IMR-90 (cell line): ENCODE measurements at regions not wholly inside any gene's neighbourhood (a gene's known extent, or its start where the extent isn't known, plus 50 kb on each side); places are given as distances from the start of the nearest gene placed in this dataset.

Source experiments
- ATAC-seq: fragments of 200-7000 bp; cut with Tn5 transposase; 2 replicates; pipeline ENCODE4 v1.9.1; 2020; ENCODE audit warnings: low read depth, mild to moderate bottlenecking, moderate library complexity
- BruUV-seq: library from RNA; stranded (reverse); fragments of 400-500 nt; replicated peaks from 2 replicates; lab custom pipeline; 2021; lab: Mats Ljungman, UMichigan
- CTCF ChIA-PET: fragments of 300-600 bp; formaldehyde crosslinking; extraction: SDS; loops from one replicate; lab custom pipeline; 2021; ENCODE audit warnings: antibody characterized with exemption; lab: Yijun Ruan, JAX
- POLR2A ChIA-PET: fragments of 300-600 bp; sonication (Branson Sonifier 250); formaldehyde crosslinking; loops from one replicate; lab custom pipeline; 2022; ENCODE audit warnings: antibody characterized with exemption; ENCODE audit not compliant: unreplicated experiment; lab: Charles Lee
- DNase-seq: peaks from one replicate; pipeline ENCODE4 v3.0.0; 2013
- H2AFZ ChIP-seq: replicated peaks from 2 replicates; pipeline ENCODE3; 2013; ENCODE audit warnings: low read length, mild to moderate bottlenecking; ENCODE audit not compliant: poor library complexity
- H2AK5ac ChIP-seq: 2 replicates; pipeline ENCODE4 v1.6.1; 2013; ENCODE audit warnings: low read depth, low read length, inconsistent platforms
- H2AK9ac ChIP-seq: replicated peaks from 2 replicates; pipeline ENCODE3; 2013; ENCODE audit warnings: mild to moderate bottlenecking, low read depth, low read length, moderate library complexity; ENCODE audit not compliant: poor library complexity
- H2BK120ac ChIP-seq: 2 replicates; pipeline ENCODE4 v1.6.1; 2013; ENCODE audit warnings: low read depth, low read length, inconsistent platforms
- H2BK15ac ChIP-seq: 3 replicates; pipeline ENCODE4 v1.6.1; 2013; ENCODE audit warnings: low read depth, low read length, inconsistent platforms
- H2BK20ac ChIP-seq: 2 replicates; pipeline ENCODE4 v1.6.1; 2013; ENCODE audit warnings: low read depth, mild to moderate bottlenecking, inconsistent platforms, low read length, moderate library complexity
- H2BK5ac ChIP-seq: 2 replicates; pipeline ENCODE4 v1.6.1; 2013; ENCODE audit warnings: mild to moderate bottlenecking, low read depth, low read length, inconsistent platforms; ENCODE audit not compliant: poor library complexity, severe bottlenecking
- H3K14ac ChIP-seq: replicated peaks from 2 replicates; pipeline ENCODE4 v1.6.1; 2013; ENCODE audit warnings: low read depth, low read length, inconsistent platforms
- H3K18ac ChIP-seq: 2 replicates; pipeline ENCODE4 v1.6.1; 2013; ENCODE audit warnings: low read depth, low read length, control low read depth
- H3K23ac ChIP-seq: 2 replicates; pipeline ENCODE4 v1.6.1; 2013; ENCODE audit warnings: low read depth, low read length, inconsistent platforms
- H3K27ac ChIP-seq: 2 replicates; pipeline ENCODE4 v1.5.1; 2013; ENCODE audit warnings: mild to moderate bottlenecking, control low read depth, low read length; ENCODE audit not compliant: insufficient read depth
- H3K27me3 ChIP-seq: 2 replicates; pipeline ENCODE4 v1.6.1; 2013; ENCODE audit warnings: low read length; ENCODE audit not compliant: control insufficient read depth, insufficient read depth
- H3K36me3 ChIP-seq: 2 replicates; pipeline ENCODE4 v1.6.1; 2013; ENCODE audit warnings: low read length, mixed read lengths; ENCODE audit not compliant: control insufficient read depth, insufficient read depth
- H3K4ac ChIP-seq: 2 replicates; pipeline ENCODE4 v1.6.1; 2013; ENCODE audit warnings: low read depth, low read length, inconsistent platforms
- H3K4me1 ChIP-seq: 2 replicates; pipeline ENCODE4 v1.6.1; 2013; ENCODE audit warnings: low read length, mixed read lengths; ENCODE audit not compliant: control insufficient read depth, insufficient read depth
- H3K4me2 ChIP-seq: 2 replicates; pipeline ENCODE4 v1.6.1; 2013; ENCODE audit warnings: low read depth, mild to moderate bottlenecking, control low read depth, low read length, moderate library complexity
- H3K4me3 ChIP-seq: 2 replicates; pipeline ENCODE4 v1.5.1; 2013; ENCODE audit warnings: low read depth, mild to moderate bottlenecking, control low read depth, low read length, moderate library complexity; ENCODE audit not compliant: insufficient read depth
- H3K56ac ChIP-seq: 2 replicates; pipeline ENCODE4 v1.6.1; 2013; ENCODE audit warnings: low read length, inconsistent platforms; ENCODE audit not compliant: insufficient read depth; ENCODE audit errors: extremely low read depth
- H3K79me1 ChIP-seq, 2 experiments: 2 replicates each; pipeline ENCODE4 v1.6.1; 2013; ENCODE audit warnings: low read length in 2 of 2, inconsistent platforms in 1 of 2, low read depth in 1 of 2
- H3K9ac ChIP-seq: 2 replicates; pipeline ENCODE4 v1.6.1; 2013; ENCODE audit warnings: low read depth, low read length, control low read depth
- H3K9me1 ChIP-seq: 2 replicates; pipeline ENCODE4 v1.6.1; 2013; ENCODE audit warnings: low read length, inconsistent platforms; ENCODE audit not compliant: insufficient read depth
- H3K9me3 ChIP-seq: 2 replicates; pipeline ENCODE4 v1.6.1; 2013; ENCODE audit warnings: low read length; ENCODE audit not compliant: control insufficient read depth, insufficient read depth
- H4K20me1 ChIP-seq: 2 replicates; pipeline ENCODE4 v1.6.1; 2013; ENCODE audit warnings: low read length, inconsistent platforms; ENCODE audit not compliant: insufficient read depth
- H4K5ac ChIP-seq: 2 replicates; pipeline ENCODE4 v1.6.1; 2013; ENCODE audit warnings: mild to moderate bottlenecking, low read depth, low read length, control low read depth
- H4K8ac ChIP-seq, 2 experiments: 2 replicates each; pipeline ENCODE4 v1.6.1; 2013; ENCODE audit warnings: low read depth in 2 of 2, low read length in 2 of 2, control low read depth in 1 of 2, inconsistent platforms in 1 of 2
- H4K91ac ChIP-seq: 2 replicates; pipeline ENCODE4 v1.6.1; 2013; ENCODE audit warnings: low read depth, low read length, inconsistent platforms; ENCODE audit not compliant: insufficient read depth
- BHLHE40 ChIP-seq: fragments of 150-350 bp; IDR thresholded peaks from 2 replicates; pipeline ENCODE4 v1.6.1; 2016; ENCODE audit warnings: mild to moderate bottlenecking, low read depth, low read length
- CTCF ChIP-seq: conservative IDR thresholded peaks from 2 replicates; pipeline ENCODE4 v1.5.1; 2012; ENCODE audit warnings: mild to moderate bottlenecking, low read depth, low read length, improper control_type of control experiment
- FOS ChIP-seq: fragments of 150-350 bp; IDR thresholded peaks from 2 replicates; pipeline ENCODE4 v1.6.1; 2016; ENCODE audit warnings: low read depth, low read length
- MAZ ChIP-seq: IDR thresholded peaks from 2 replicates; pipeline ENCODE4 v1.6.1; 2012; ENCODE audit warnings: low read depth, mild to moderate bottlenecking, low read length, improper control_type of control experiment, moderate library complexity, borderline replicate concordance
- MXI1 ChIP-seq: IDR thresholded peaks from 2 replicates; pipeline ENCODE4 v1.6.1; 2012; ENCODE audit warnings: low read depth, mild to moderate bottlenecking, low read length, moderate library complexity, borderline replicate concordance
- RFX5 ChIP-seq: IDR thresholded peaks from 2 replicates; pipeline ENCODE4 v1.8.0; 2012; ENCODE audit warnings: low read depth, mild to moderate bottlenecking, low read length, moderate library complexity
- SMC3 ChIP-seq: fragments of 150-350 bp; IDR thresholded peaks from 2 replicates; pipeline ENCODE4 v1.6.1; 2016; ENCODE audit warnings: low read depth, mild to moderate bottlenecking, antibody characterized with exemption, low read length, moderate library complexity
- WGBS, 2 experiments: methylation state at CpG; one replicate each; pipeline versions ENCODE4 v1.1.5 to v1.1.7; 2013; ENCODE audit warnings: missing lambda C conversion rate in 2 of 2; ENCODE audit not compliant: insufficient read length in 1 of 2; ENCODE audit errors: extremely low coverage in 2 of 2; 5-methylcytosine and 5-hydroxymethylcytosine counted together
- dilution Hi-C: fragments of 300-500 bp; cut with HindIII; formaldehyde crosslinking; loops from one replicate; pipeline ENCODE4 v1.14.3; 2018; ENCODE audit warnings: low sequenced_read_pairs; ENCODE audit not compliant: unreplicated experiment
- in situ Hi-C: fragments of 300-500 bp; cut with MboI; formaldehyde crosslinking; loops from 3 replicates; pipeline ENCODE4 v1.14.3; 2019; ENCODE audit warnings: low sequenced_read_pairs, inconsistent platforms, mixed read lengths
- intact Hi-C: fragments of 100-400 bp; cut with micrococcal nuclease; formaldehyde crosslinking; loops from 2 replicates; pipeline ENCODE4 v1.10.0; 2022

- WGBS, 2 experiments = no CpG with 5 or more reads among the region's 1 CpG
- H4K5ac ChIP-seq = no peak overlapping the region
- H3K4me2 ChIP-seq = no peak overlapping the region
- ChIA-PET CTCF (no interaction called here), POLR2A (no interaction called here)
- no TSS peak for BruUV-seq
- no peak overlapping the region for H3K18ac ChIP-seq
- TF ChIP-seq SMC3 (no peak), BHLHE40 (no peak), RFX5 (no peak), FOS (no peak), MXI1 (no peak), MAZ (no peak), CTCF (no peak)
- dilution Hi-C loops (no loop called here), in situ Hi-C loops (no loop called here), intact Hi-C loops (no loop called here)
- H3K4ac ChIP-seq = no peak overlapping the region
- no peak overlapping the region for H3K56ac ChIP-seq
- H3K9ac ChIP-seq = no peak overlapping the region
- no peak overlapping the region for H2AK9ac ChIP-seq
- no peak overlapping the region for H3K4me3 ChIP-seq
- no peak overlapping the region for H4K91ac ChIP-seq
- H2BK120ac ChIP-seq = no peak overlapping the region
- H3K27me3 ChIP-seq = no peaks in the 10 kb centered on the region
- H2AFZ ChIP-seq = no peak overlapping the region
- H3K14ac ChIP-seq = no peak overlapping the region
- DNase-seq (no peak), ATAC-seq (no peak)
- H2BK5ac ChIP-seq = no peak overlapping the region
- no peak overlapping the region for H2BK20ac ChIP-seq
- H3K9me1 ChIP-seq = no peaks in the 10 kb centered on the region
- no peak overlapping the region for H2AK5ac ChIP-seq
- no peaks in the 10 kb centered on the region for H3K79me1 ChIP-seq
- H3K4me1 ChIP-seq = no peaks in the 10 kb centered on the region
- no peak overlapping the region for H3K23ac ChIP-seq
- no peak overlapping the region for H4K8ac ChIP-seq
- H3K36me3 ChIP-seq = no peaks in the 10 kb centered on the region
- H2BK15ac ChIP-seq = no peak overlapping the region
- no peak overlapping the region for H3K27ac ChIP-seq
- H4K20me1 ChIP-seq = no peaks in the 10 kb centered on the region
- no peaks in the 10 kb centered on the region; the same call in 1 of the 2 replicates for H3K9me3 ChIP-seq
Measured at GRCh38 chr3:29194139-29194538, 86.7 kb upstream of the RBMS3 start.
